NCI-H2196 (cell line): ENCODE measurements at regions not wholly inside any gene's neighbourhood (a gene's known extent, or its start where the extent isn't known, plus 50 kb on each side); places are given as distances from the start of the nearest gene placed in this dataset.
A peak's percentile ranks its signal among the peaks of the same experiment; 100 is the strongest.
"Not testable (repeated sequence)": the region's sequence is repeated elsewhere in the genome, so short reads cannot be mapped to it uniquely, and the experiment has no call there.

Source experiments
- DNase-seq: peaks from one replicate; lab custom pipeline; 2025; ENCODE audit not compliant: unreplicated experiment; lab: John Stamatoyannopoulos, UW

DNA sequence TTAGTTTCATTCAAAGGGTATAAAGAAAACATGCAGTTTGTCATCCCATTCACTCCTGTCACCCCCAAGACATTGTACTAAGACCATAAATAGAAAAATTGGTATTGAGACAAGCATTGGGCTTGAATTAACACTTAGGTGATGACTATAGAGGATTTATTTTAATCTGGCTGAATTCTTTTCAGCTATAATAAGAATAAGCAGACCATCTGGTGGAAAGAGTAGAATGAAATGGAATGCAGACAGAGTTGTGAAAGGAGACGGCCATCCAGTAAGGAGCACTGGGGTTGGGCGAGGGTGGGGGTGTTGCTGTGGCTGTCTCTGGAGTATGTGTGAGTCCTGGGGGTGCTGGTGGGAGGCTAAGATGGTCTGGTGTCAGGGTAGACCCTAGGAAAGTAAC lies 125.0 kb upstream of the IVNS1ABP start:
- no peak for DNase-seq

DNA sequence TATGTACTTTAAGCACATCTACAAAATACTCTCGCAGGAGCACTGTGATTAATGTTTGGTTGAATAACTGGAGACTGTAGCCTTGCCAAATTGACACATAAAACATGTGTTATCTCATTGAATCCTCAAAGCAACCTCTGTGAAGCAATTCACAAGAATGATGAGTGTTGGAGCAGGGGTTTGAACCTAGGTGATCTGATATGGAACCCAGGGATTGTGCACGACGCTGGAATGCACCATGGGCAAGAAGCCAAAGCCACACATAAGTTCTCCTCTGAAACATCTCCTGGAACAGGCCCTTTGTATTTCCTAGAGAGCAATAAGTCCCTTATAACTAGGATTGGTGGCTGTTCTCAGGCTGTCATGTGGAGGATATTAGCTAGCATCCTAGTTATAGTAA lies 124.6 kb upstream of the IVNS1ABP start:
- peak; percentile 20 for DNase-seq

DNA sequence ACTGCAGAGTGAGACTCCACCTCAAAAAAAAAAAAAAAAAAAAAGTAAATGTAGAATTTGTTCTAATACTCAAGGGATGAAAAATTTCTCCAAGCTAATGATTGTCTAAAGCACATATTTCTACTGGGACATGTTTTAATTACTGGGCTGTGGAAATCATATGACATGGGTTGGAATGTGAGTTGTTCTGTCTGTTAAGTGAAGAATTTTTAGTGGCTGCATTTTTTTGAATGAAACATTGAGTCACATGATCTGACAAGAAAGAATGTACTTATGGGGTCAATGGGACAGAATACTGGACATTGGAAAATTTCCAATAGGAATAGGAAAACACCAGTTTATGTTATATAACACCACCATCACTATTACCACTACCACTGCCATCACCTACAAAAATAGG lies 123.8 kb upstream of the IVNS1ABP start:
- DNase-seq: no peak

DNA sequence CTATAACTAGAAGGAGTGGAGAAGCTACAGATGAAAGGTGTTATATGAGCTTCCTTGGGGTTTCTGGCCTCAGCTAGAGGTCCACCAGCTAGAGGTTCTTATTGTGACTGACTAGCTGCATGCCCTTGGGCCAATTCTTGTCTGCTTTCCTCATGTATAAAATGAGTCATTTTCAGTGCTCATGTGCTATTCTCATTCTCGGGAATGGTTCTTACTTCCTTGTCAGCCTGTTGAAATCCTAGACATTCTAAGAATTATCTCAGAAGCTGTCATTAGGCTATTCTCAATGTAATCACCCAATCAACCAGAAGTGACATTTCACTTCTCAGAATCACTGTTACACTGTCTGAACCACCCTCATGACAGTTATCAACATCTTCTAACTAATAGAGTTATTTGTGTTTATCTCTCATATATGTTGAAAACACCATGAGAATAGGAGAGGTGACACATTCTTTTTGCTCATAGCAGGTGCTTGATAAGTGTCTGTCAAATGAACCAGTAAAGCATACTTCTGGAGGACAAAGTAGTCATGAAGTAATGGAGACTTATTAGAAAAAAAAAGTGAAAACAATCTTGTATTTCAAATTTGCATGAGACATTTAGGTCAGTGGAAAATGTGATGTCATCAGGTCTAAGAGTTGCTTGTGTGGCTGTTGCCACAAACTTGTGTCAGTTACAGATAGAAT lies 122.8 kb upstream of the IVNS1ABP start:
- peak; percentile 4 for DNase-seq

DNA sequence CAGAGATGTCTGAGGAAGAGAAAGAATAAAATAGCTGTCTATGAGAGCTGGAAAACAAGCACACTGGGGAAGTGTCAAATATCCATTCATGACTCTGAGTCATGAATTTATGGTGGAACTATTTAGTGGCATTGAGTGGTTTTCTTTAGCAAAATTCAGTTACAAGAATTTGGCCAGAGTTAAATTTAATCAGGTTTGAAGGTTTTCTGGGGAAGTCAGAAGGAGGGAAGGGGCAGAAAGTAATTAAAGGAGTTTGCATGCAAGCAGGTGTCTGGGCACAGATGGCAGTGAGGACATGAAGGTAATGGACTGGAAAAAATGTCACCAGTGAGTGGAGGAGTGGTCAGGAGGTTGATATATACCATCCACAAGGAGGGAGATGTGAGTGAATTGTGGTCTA lies 121.9 kb upstream of the IVNS1ABP start:
- DNase-seq: no peak

DNA sequence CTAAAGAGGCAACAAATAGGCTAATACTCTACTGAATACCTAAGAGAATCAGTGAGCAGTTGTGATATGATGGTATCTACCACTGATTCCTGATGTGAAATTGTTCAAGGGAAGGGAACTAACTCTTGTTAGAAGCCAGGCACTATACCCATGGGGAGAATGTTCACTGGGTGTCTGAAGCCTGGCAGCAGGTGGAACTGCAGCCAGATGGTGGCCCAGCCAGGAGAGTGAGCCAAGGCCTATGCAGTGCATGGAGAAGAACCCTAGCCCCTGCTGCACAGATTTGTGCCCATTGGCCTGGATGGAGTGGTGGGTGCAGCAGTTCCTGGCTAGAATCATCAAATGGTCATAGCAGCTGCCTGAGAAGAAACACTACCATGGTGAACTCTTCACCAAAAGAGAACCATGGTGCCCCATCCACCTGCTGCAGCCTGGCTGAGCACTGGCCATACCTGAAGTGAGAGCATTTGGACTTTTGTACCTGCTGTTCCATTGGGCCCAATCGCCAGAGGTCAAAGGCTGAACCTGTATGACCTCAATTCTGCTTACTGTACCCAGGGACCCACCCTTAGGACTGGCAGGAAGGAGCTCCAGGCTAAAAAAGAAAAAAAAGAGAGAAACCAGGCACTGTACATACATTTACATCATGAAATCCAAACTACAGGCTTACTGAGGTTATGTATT lies 118.8 kb upstream of the IVNS1ABP start:
- DNase-seq: no peak

DNA sequence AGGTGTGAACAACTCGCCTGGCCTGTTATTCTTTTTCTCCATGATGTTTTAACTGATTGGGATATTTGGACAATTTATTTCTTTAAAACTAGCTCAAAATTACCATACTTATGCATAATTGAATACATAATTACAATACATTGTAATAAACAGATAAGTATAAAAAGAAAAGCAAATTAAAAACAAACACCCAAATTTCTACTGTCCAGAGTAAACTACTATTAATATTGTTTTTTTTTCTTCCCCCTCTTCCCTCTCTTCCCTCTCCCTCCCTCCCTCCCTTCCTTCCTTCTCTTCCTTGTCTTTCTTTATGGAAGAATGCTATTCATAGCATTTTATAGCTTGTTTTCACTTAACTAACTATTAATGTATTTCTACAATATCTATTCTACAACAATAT lies 117.7 kb upstream of the IVNS1ABP start:
- DNase-seq: no peak

DNA sequence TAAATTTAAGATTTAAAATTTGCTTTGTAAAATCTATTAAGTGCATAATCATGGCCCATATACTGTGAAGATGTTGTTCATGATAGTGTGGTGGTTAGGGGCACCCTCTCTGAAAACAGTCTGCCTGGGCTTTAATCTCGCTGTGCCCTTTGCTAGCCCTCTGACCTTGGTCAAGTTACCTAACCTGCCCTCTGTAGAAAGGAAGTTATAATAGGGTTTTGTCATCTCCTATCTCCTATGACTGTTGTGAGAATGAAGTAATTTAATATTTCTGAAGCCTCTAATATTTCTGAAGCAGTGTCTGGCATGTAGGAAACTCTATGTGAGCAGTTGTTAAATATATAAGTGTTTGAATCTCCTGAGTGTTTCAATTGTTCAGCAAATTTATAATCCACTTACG lies 116.6 kb upstream of the IVNS1ABP start:
- DNase-seq: no peak

DNA sequence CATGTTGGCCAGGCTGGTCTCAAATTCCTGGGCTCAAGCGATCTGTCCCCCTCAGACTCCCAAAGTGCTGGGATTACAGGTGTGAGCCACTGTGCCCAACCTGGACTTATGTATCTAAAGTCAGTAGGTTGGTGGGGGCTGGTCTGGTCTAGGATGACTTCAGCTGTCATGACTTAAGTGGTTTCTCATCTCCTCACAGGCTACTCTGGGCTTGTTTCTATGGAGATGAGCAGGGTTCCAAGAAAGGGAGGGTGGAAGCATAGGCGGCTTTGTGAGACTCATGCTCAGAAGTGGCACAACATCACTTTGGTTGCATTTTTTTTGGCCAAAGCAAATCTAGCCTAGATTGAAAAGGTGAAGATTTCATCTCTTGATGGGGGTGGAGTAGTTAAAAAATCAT lies 115.9 kb upstream of the IVNS1ABP start:
- DNase-seq: no peak

DNA sequence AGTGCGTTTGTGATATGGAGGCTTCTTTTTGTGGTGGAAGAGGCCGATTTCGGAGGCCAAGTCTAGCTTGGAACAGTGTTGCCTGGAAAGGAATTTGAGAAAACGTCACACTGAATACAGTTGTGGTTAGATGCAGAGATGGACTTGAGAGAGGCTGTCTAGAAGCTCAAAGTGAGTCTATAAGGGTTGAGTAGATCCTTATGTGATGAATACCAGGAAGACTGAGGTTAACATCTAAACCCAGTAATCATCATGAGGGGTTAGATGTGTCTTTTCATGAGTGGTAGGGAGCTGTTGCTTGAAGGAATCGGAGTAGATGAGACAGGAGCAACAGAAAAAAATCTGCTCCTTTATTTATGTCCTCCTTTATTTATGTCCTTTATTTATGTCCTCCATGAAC lies 114.6 kb upstream of the IVNS1ABP start:
- DNase-seq: no peak

DNA sequence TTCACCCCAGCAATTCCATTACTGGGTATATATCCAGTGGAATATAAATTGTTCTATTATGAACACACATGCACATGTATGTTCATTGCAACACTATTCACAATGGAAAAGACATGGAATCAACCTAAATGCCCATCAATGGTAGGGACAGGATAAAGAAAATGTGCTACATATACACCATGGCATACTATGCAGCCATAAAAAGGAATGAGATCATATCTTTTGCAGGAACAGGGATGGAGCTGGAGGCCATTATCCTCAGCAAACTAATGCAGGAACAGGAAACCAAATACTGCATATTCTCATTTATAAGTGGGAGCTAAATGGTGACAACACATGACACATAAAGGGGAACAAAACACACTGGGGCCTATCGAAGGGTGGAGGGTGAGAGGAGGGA lies 112.6 kb upstream of the IVNS1ABP start:
- DNase-seq: not testable (repeated sequence)

DNA sequence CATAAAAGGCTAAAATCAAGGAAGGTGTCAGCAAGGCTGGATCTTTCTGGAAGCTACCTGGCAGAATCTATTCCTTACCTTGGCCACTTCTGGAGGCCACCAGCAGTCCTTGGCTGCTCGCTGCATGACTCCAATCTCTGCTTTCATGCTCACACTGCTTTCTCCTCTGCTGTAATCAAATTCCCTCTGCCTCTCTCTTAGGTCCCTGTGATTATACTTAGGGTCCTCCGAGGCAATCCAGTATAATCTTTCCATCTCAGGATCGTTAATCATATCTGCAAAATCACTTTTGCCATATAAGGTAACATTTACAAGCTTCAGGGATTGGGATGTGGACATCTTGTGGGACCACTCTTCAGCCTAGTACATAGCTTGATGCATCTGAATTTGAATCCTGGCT lies 110.7 kb upstream of the IVNS1ABP start:
- no peak for DNase-seq

DNA sequence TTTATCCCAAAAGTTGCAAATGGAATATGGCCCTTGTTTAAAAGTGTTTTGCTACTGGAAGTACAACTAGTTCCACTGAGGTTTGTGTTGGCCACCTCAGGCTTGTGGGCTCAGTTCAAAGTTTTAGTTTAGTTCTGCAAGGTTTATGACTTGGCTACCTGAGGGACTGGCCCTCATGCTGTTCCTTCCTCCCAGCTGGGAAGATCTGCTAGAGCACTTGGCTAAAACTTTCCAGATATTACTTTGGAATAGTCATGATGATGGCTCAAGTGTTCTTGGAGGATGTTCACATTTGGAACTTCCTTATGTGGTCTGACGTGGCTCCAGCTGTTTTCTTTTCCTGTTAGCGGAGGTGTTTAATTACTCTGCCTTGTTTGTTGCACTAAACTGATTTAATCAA lies 110.2 kb upstream of the IVNS1ABP start:
- no peak for DNase-seq

DNA sequence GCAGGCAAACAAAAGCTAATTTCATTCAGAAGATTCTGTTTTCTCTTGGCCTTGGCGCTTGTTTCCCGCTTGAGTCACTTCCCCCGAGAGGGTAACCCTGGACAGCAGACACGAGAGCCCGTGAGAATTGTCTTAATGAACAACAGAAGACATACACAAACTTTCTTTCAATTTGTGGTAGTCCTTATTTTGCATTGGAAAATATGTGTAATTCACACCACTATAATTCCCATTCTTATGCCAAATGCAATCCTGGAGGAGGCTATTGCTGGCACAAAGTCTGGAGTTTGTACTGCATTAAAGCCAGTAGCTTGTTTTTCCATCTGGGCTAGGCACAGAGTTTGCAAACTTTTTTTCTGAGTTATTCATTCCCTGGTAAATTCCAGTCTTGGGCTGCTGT lies 109.8 kb upstream of the IVNS1ABP start:
- DNase-seq: no peak

DNA sequence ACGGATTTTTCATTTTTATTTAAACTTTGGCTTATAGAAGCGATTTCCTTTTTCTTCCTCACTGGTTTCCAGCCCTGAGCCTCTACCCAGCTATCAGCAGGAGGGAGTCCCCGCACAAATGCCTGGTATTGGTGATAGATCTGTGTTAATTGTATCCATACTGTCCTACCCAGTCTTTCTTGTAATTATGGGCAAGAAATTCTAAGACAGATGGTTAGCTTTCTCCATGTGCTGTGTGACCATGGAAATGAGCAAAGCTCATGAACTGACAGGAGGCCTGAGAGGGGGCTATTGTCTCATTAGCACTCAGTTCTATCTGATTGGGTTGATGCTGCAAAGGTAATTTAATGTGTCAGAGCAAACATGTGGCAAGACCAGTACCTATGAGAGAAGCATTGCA lies 108.1 kb upstream of the IVNS1ABP start:
- DNase-seq: no peak

DNA sequence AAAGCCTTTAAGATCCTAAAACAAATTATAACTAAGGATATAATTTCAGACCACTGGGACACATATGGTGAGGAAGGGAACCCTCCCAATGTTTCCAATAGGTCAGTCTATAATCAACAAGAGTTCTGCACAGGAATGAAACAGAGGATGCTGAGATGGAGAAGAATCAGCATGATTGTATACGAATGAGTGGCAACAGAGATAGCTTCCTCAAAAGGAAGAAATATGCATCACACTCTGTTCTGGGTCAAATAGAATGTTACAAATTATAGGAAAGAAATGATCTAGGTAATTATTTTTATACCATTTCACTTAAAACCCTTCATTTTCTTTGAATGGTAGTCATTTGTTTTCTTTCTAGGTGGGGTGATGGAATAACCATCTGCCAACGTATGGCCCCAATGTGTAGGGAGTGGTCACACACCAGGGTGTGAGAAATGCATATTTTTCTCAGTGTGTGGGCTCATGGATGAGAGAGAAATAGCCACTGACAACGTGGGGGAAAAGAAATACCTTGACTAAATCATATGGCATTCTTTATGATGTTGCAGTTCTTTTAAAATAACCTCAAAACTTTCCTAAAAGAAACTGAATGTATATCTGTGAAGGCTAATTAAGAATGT lies 104.6 kb upstream of the IVNS1ABP start:
- no peak for DNase-seq

DNA sequence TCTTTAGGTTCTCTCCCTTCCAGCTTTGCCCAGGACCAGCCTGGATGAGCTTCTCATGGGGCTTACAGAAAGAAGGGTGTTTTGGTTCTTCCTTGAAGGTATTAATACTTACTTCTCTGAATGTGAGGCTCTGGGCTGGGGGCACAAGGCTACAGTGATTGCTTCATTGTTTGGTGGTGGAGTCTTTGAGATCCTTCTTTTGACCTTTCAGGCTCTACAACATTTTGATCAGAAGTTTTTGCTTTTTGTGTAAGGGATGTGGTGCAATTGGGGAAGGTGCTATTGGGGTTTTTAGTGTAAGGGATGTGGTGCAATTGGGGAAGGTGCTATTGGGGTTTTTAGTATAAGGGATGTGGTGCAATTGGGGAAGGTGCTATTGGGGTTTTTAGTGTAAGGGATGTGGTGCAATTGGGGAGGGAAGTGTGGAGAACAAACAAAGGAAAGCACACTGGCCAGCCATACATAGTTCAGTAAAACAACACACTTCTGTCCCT lies 103.6 kb upstream of the IVNS1ABP start:
- no peak for DNase-seq

DNA sequence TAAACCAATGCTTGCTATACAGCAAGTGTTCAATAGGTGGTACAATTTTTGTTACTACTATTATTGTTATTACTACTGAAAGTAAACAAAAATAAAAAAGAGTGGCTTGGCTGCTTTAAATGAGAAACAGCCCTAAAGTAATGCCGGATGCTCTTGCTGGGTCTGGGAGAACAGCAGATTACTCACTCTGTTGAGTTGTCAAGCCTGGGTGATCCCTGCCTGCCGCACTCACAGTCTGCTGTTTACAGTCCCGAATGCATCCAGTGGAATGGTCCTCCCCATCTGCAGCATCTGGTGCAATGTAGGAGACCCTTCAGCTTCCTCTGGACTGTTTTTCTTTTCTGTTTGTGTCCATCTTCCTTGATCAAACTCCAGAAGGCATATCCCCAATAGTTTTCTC lies 102.7 kb upstream of the IVNS1ABP start:
- DNase-seq: no peak

DNA sequence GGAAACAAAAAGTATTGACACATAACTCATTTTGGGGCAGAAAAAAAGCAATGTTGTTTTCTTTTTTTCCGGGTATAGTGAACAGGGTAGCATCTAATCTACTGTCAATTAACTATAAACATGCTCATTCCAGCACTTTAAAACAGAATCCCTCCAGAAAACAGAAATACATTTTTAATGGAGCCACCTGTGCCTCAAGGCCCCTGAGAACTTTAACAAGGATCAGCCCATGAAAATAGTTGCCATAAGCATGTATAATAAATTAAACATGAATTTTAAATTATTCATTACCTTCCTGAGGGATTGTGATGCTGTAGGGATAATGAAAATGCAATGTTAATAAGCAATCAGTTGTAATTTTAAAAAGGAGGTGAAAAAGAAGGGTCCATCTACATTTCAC lies 101.4 kb upstream of the IVNS1ABP start:
- DNase-seq: no peak

DNA sequence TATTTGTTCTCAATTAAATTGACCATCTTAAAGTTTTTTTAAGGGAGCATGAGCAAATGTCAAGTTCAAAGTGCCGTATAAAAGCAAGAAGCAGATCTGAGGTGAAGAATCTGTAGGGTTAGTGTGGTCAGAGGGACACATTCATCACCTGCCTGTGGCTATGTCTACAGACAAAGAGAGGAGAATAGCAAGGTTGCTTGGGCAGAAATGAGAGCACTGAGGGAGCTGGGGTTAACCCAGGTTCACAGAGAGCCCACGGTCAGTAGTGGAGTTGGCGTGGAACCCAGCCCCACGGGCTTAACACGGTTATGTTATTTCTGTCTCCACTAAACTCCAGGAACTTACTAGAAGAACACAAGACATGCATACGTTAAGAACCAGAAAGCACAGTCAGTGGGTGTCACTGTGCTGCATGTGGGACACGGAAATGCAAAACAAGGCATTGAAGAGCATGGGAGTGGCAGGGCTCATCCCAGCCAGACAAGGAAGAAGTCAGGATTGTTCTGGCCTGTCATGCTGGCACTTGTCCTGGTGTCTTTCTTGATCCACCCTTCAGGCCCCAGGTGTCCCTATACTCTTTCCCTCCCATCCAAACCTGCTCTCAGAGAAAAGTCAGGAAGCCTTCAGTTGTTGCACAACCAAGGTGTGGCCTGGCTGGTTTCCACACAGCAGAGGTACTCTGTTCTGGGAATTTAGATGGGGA lies 95.5 kb upstream of the IVNS1ABP start:
- DNase-seq: no peak

DNA sequence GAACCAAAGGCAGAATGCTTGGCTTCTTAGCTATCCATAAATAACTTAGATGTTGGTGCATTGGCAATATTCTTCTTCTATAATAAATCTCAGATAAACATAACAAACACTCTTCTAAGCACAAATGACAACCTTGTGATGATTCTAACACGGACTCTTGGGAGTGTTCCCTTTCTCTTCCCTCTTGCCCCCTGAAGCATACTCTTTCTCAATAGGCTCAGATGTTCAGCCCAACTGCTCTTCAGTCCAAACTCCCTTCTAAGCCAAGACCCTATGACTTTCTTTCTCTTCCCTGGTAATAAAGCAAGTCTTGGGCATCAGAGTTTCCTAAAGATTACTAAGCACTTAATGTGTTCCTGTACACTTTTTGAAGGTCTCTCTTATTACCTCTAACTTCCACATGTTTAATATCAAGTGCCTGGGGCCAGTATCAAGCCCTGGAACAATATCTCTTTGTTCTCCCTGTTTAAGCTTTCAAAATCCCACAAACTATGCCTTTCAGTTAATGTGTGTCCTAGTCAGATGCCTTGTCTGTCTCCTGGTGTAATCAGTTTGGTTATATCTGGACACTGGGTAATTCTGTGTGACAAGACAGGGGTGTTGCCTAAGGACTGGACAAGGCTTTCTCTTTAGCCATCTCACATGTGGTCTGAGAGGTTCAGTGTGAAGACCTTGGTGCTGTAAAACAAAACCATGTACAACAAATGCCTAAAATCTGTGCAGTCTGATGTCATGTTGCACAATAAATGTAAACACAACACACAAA lies 92.9 kb upstream of the IVNS1ABP start:
- no peak for DNase-seq
